ENCODE measurements at regions not wholly inside any gene's neighbourhood (a gene's known extent, or its start where the extent isn't known, plus 50 kb on each side); places are given as distances from the start of the nearest gene placed in this dataset.

- H3K9me3 ChIP-seq (ENCODE audit: low read depth, low read length) = no peaks in the 10 kb centered on the region
- no peak overlapping the region for H3K27ac ChIP-seq
- no peak overlapping the region for H3K9ac ChIP-seq (ENCODE audit: insufficient read length)
- DNase-seq (ENCODE audit: low read depth, low spot score) = no peak
- H3K36me3 ChIP-seq (ENCODE audit: insufficient read depth, low read length) = no peaks in the 10 kb centered on the region
- no peak for TF ChIP-seq EZH2 (IDR thresholded peaks at IDR 0.05)
- no peak overlapping the region for H3K4me3 ChIP-seq
Measured at GRCh38 chr9:8101607-8102006, 302.0 kb upstream of the DMAC1 start.

GRCh38 chr9:8096091-8096490, 296.5 kb upstream of the DMAC1 start:
- Histone ChIP-seq H3K36me3 (ENCODE audit: insufficient read depth, low read length) (no peaks in the 10 kb centered on the region), H3K4me3 (no peak overlapping the region), H3K27ac (no peak overlapping the region), H3K9ac (ENCODE audit: insufficient read length) (no peak overlapping the region), H3K9me3 (ENCODE audit: low read depth, low read length) (no peaks in the 10 kb centered on the region)
- DNase-seq (ENCODE audit: low read depth, low spot score) = no peak
- TF ChIP-seq EZH2 (IDR thresholded peaks at IDR 0.05) (no peak), POLR2AphosphoS5 (IDR thresholded peaks at IDR 0.05; ENCODE audit: borderline replicate concordance, low read depth, low read length) (no peak), FOXP2 (optimal IDR thresholded peaks at IDR 0.05; ENCODE audit: control extremely low read depth, extremely low read length, insufficient read depth) (no peak)

- Histone ChIP-seq H3K9me3 (ENCODE audit: low read depth, low read length) (no peaks in the 10 kb centered on the region), H3K4me3 (no peak overlapping the region), H3K9ac (ENCODE audit: insufficient read length) (no peak overlapping the region), H3K27ac (no peak overlapping the region), H3K36me3 (ENCODE audit: insufficient read depth, low read length) (no peaks in the 10 kb centered on the region)
- DNase-seq (ENCODE audit: low read depth, low spot score) = no peak
- TF ChIP-seq EZH2 (IDR thresholded peaks at IDR 0.05) (no peak), POLR2AphosphoS5 (IDR thresholded peaks at IDR 0.05; ENCODE audit: borderline replicate concordance, low read depth, low read length) (no peak), FOXP2 (optimal IDR thresholded peaks at IDR 0.05; ENCODE audit: control extremely low read depth, extremely low read length, insufficient read depth) (no peak)
Measured at GRCh38 chr9:8095672-8096086, 296.1 kb upstream of the DMAC1 start.

- Histone ChIP-seq H3K9ac (ENCODE audit: insufficient read length) (no peak overlapping the region), H3K9me3 (ENCODE audit: low read depth, low read length) (no peaks in the 10 kb centered on the region), H3K27ac (no peak overlapping the region), H3K36me3 (ENCODE audit: insufficient read depth, low read length) (no peaks in the 10 kb centered on the region), H3K4me3 (no peak overlapping the region)
- no peak for DNase-seq (ENCODE audit: low read depth, low spot score)
- TF ChIP-seq FOXP2 (optimal IDR thresholded peaks at IDR 0.05; ENCODE audit: control extremely low read depth, extremely low read length, insufficient read depth) (no peak), EZH2 (IDR thresholded peaks at IDR 0.05) (no peak), POLR2AphosphoS5 (IDR thresholded peaks at IDR 0.05; ENCODE audit: borderline replicate concordance, low read depth, low read length) (no peak)
Measured at GRCh38 chr9:8088477-8088876, 288.9 kb upstream of the DMAC1 start.

- no peaks in the 10 kb centered on the region for H3K36me3 ChIP-seq (ENCODE audit: insufficient read depth, low read length)
- no peak overlapping the region for H3K4me3 ChIP-seq
- TF ChIP-seq FOXP2 (optimal IDR thresholded peaks at IDR 0.05; ENCODE audit: control extremely low read depth, extremely low read length, insufficient read depth) = no peak
- no peak for TF ChIP-seq EZH2 (IDR thresholded peaks at IDR 0.05)
- TF ChIP-seq POLR2AphosphoS5 (IDR thresholded peaks at IDR 0.05; ENCODE audit: borderline replicate concordance, low read depth, low read length) = no peak
- no peak for DNase-seq (ENCODE audit: low read depth, low spot score)
- H3K9ac ChIP-seq (ENCODE audit: insufficient read length) = no peak overlapping the region
- no peak overlapping the region for H3K27ac ChIP-seq
- H3K9me3 ChIP-seq (ENCODE audit: low read depth, low read length) = no peaks in the 10 kb centered on the region
Measured at GRCh38 chr9:8085986-8086385, 286.4 kb upstream of the DMAC1 start.

- no peak overlapping the region for H3K4me3 ChIP-seq
- no peaks in the 10 kb centered on the region for H3K36me3 ChIP-seq (ENCODE audit: insufficient read depth, low read length)
- no peak overlapping the region for H3K27ac ChIP-seq
- no peak overlapping the region for H3K9ac ChIP-seq (ENCODE audit: insufficient read length)
- no peak for DNase-seq (ENCODE audit: low read depth, low spot score)
- no peak for TF ChIP-seq FOXP2 (optimal IDR thresholded peaks at IDR 0.05; ENCODE audit: control extremely low read depth, extremely low read length, insufficient read depth)
- no peak for TF ChIP-seq POLR2AphosphoS5 (IDR thresholded peaks at IDR 0.05; ENCODE audit: borderline replicate concordance, low read depth, low read length)
- no peak for TF ChIP-seq EZH2 (IDR thresholded peaks at IDR 0.05)
- H3K9me3 ChIP-seq (ENCODE audit: low read depth, low read length) = no peaks in the 10 kb centered on the region
Measured at GRCh38 chr9:8078641-8079140, 279.1 kb upstream of the DMAC1 start.

GRCh38 chr9:8074713-8075286, 275.2 kb upstream of the DMAC1 start:
- Histone ChIP-seq H3K9me3 (ENCODE audit: low read depth, low read length) (no peaks in the 10 kb centered on the region), H3K9ac (ENCODE audit: insufficient read length) (no peak overlapping the region), H3K4me3 (no peak overlapping the region), H3K36me3 (ENCODE audit: insufficient read depth, low read length) (no peaks in the 10 kb centered on the region), H3K27ac (no peak overlapping the region)
- TF ChIP-seq FOXP2 (optimal IDR thresholded peaks at IDR 0.05; ENCODE audit: control extremely low read depth, extremely low read length, insufficient read depth) = no peak
- TF ChIP-seq POLR2AphosphoS5 (IDR thresholded peaks at IDR 0.05; ENCODE audit: borderline replicate concordance, low read depth, low read length) = no peak
- TF ChIP-seq EZH2 (IDR thresholded peaks at IDR 0.05) = no peak
- DNase-seq (ENCODE audit: low read depth, low spot score) = no peak

- DNase-seq (ENCODE audit: low read depth, low spot score) = no peak
- Histone ChIP-seq H3K9me3 (ENCODE audit: low read depth, low read length) (no peaks in the 10 kb centered on the region), H3K36me3 (ENCODE audit: insufficient read depth, low read length) (no peaks in the 10 kb centered on the region), H3K9ac (ENCODE audit: insufficient read length) (no peak overlapping the region), H3K4me3 (no peak overlapping the region), H3K27ac (no peak overlapping the region)
- TF ChIP-seq POLR2AphosphoS5 (IDR thresholded peaks at IDR 0.05; ENCODE audit: borderline replicate concordance, low read depth, low read length) = no peak
- TF ChIP-seq EZH2 (IDR thresholded peaks at IDR 0.05) = no peak
- no peak for TF ChIP-seq FOXP2 (optimal IDR thresholded peaks at IDR 0.05; ENCODE audit: control extremely low read depth, extremely low read length, insufficient read depth)
Measured at GRCh38 chr9:8071445-8071798, 271.8 kb upstream of the DMAC1 start.

- DNase-seq (ENCODE audit: low read depth, low spot score) = no peak
- no peaks in the 10 kb centered on the region for H3K9me3 ChIP-seq (ENCODE audit: low read depth, low read length)
- H3K9ac ChIP-seq (ENCODE audit: insufficient read length) = no peak overlapping the region
- no peak for TF ChIP-seq EZH2 (IDR thresholded peaks at IDR 0.05)
- TF ChIP-seq FOXP2 (optimal IDR thresholded peaks at IDR 0.05; ENCODE audit: control extremely low read depth, extremely low read length, insufficient read depth) = no peak
- no peak for TF ChIP-seq POLR2AphosphoS5 (IDR thresholded peaks at IDR 0.05; ENCODE audit: borderline replicate concordance, low read depth, low read length)
- no peak overlapping the region for H3K27ac ChIP-seq
- no peak overlapping the region for H3K4me3 ChIP-seq
- no peaks in the 10 kb centered on the region for H3K36me3 ChIP-seq (ENCODE audit: insufficient read depth, low read length)
Measured at GRCh38 chr9:8070779-8071444, 271.3 kb upstream of the DMAC1 start.
